OCI-LY1 (cell line): ENCODE measurements at regions not wholly inside any gene's neighbourhood (a gene's known extent, or its start where the extent isn't known, plus 50 kb on each side); places are given as distances from the start of the nearest gene placed in this dataset.

ENCODE experiments used
- CTCF ChIP-seq: fragments of 200-600 bp; sonication (generic), shearing (Covaris generic); IDR thresholded peaks from 2 replicates; pipeline ENCODE4 v1.5.1; 2017; ENCODE audit warnings: mild to moderate bottlenecking, antibody characterized with exemption, low read length, moderate library complexity, mixed read lengths
- EZH2 ChIP-seq: fragments of 200-600 bp; sonication (generic), shearing (Covaris generic); IDR thresholded peaks from 2 replicates; pipeline ENCODE4 v1.8.0; 2017; ENCODE audit warnings: borderline replicate concordance, mixed run types, mild to moderate bottlenecking, antibody characterized with exemption, low read length, moderate library complexity, mixed read lengths

GRCh38 chr7:94173436-94173835 lies 169.3 kb upstream of the BET1 start:
- TF ChIP-seq CTCF (no peak), EZH2 (no peak)
